D341Med (cell line): ENCODE measurements at regions not wholly inside any gene's neighbourhood (a gene's known extent, or its start where the extent isn't known, plus 50 kb on each side); places are given as distances from the start of the nearest gene placed in this dataset.

Experiments used
- DNase-seq: peaks from one replicate; pipeline ENCODE4 v3.0.0; 2012; ENCODE audit warnings: low spot score

DNA sequence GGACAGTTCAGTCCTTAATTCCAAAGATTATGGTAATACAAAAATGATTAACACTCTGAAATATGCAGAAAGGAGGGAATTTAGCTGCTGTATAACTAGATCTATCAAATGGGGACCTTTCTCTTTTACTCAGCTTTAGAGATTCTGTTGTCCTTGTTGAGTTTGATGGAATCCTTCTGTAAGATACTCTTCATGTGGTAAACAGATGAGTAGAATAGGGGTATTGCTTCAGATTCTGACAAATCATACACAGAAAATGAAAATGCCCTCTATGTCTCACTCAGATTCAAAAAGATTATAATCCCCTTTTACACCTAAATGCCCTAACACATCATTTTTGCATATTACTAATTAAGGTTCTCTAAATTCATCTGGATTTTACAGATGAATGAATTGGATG, 50.7 kb downstream of the ARHGAP35 start:
- DNase-seq = no peak

DNA sequence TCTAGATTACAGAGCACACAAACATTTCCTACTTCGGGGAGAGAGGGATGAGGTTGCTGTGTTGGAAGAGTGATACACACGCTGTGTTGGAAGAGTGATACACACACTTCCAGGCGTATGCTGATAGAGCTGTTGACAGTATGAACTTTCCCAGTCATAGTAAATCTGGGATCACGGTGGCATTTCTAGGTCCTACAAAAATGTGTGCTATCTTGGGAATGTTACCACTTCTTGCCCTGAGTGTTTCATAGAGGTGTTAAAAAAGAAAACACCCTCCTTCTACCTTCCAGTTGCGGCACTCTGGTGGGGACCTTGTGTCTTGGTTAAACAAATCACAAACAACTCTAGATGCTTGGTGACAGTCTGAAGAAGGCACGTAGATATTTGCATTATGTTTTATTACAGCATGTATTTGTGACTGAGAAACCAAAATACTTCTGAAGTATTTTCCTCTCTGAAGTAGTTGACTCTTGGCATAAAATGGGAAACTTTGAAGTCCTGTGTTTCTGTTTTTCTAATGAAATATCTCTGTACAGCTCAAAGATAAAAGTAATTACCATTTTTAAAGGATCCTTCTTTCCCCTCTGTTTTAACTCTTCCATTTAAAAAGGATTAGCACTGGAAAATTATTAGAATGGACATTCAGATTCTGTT, 52.5 kb downstream of the ARHGAP35 start:
- DNase-seq = no peak

GRCh38 chr19:46913852-46914430, 53.1 kb downstream of the ARHGAP35 start:
- no peak for DNase-seq

- no peak for DNase-seq
Observed at GRCh38 chr19:46915386-46915785, 54.6 kb downstream of the ARHGAP35 start.

GRCh38 chr19:46917002-46917401, 56.2 kb downstream of the ARHGAP35 start:
- no peak for DNase-seq

- no peak for DNase-seq
Observed at GRCh38 chr19:46919324-46919723, 58.5 kb downstream of the ARHGAP35 start.

DNA sequence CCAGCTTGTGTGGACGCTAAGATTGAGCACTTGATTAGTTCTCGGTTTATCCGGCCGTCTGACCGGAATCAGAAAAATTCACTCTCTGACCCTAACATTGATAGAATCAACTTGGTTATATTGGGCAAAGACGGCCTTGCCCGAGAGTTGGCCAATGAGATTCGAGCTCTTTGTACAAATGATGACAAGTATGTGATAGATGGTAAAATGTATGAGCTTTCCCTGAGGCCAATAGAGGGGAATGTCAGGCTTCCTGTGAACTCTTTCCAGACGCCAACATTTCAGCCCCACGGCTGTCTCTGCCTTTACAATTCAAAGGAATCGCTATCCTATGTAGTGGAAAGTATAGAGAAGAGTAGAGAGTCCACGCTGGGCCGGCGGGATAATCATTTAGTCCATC, 59.6 kb downstream of the ARHGAP35 start:
- DNase-seq = no peak

GRCh38 chr19:46921071-46921470, 60.3 kb downstream of the ARHGAP35 start:
- no peak for DNase-seq

GRCh38 chr19:46922465-46922864, 61.7 kb downstream of the ARHGAP35 start:
- DNase-seq = no peak

DNA sequence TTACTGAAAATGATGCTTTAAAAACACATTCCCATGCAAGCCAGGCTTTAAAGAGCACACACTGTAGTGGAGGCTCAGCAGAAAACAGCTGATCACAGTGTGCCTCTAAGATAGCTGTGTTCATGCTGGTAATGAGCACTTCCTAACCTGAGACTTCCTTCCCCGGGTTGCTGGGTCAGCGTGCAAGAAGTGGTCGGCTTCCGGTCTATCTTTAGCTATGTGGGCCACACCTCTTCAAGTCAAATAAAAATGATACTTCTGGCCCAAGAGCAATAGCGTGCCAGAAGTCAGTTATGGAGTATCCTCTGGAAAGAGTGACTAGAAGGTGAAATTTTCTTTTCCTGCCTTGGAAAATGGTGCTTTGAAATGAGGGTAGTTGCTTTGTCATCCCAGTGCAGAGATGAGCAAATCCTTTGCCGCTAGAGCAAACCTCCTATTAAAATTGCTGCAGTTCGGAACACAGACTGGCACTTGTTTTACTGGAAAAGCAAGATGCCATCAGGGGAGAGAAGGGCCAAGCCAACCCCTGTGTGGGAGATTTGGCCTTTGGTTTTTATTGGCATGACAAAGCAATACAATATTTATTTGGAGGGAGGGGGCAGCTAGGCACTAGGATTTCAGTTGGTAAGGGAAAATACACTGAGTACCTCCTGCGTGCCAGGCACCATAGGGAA, 64.2 kb downstream of the ARHGAP35 start:
- no peak for DNase-seq

DNA sequence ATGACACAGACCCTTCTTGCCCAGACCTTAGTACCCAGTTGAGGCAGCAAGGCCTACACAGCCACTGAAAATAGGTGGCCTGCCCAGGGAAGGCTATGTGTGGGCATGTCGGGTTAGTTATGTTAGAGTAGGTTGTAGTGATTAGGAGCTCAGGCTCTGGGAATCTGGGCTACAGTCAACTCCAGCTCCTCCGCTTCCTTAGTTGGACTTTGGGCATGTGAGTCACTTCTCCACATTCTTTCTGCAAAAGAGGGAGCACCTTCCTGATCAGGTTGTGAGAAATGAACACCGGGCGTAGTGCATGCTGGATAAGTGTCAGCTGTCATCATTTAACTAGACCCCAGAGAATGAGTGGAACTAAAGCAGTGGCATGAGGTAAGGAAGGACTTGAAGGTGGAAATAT, 64.8 kb downstream of the ARHGAP35 start:
- DNase-seq = no peak

DNA sequence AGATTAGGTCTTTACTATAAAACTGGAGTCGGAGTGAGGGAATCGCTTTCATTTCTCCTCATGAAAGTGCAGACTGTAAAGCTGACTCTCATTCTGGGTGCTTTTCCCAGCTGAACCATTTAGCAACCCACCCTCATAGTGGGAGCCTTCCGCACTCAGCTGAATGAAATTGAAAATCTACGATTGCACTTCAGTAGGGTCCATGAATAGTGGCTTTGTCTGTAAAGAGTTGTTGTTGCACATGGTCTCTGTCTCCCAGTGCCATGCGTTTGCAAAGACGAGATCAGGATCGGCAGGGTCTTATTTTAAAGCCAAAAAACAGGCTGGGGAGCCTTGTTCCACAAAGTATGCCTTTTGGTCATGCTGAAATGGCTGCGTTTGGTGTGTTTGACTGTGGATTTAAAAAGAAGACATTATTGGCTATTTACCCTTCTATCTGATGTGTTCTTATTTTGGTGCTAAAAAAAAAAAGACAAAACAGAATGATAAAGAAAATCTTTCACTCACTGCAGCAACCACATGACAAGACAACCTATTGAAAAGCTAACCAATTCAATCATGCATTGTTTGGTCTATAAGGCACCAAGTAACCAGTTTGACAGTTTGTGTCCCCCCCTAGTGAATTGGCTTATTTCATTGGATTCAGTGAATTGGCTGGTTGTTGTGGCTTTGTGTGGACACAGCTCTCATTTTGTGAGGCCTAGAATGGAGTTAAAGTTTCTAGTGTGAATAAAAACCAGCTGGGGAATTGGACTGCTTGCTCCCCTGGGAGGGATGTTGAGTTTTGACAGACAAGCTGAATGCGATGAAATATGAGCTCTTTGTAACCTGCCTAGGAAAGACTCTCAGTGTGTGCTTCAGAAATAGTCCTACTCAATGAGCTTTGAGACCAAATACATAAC, 65.6 kb downstream of the ARHGAP35 start:
- no peak for DNase-seq

- no peak for DNase-seq
Observed at GRCh38 chr19:46927106-46927505, 66.3 kb downstream of the ARHGAP35 start.

DNA sequence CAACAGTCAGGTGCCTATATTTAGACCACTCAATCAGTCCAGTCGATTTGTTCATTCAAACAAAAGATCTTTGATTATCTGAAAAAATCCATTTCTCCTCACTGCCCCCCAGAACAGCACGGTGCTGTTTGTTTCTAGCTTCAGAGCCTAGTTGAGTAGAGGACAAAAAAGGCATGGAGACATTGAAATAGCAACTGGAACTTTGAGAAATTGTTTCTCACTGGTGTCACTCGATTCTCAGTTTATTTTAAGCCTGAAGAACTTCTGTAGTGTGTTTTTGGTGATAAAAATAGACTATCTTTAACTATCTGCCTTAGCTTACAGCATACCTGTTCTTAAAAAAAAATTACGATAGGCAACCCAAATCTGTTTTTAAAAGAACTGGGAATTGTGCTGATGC, 67.1 kb downstream of the ARHGAP35 start:
- no peak for DNase-seq

GRCh38 chr19:46928951-46929350, 68.2 kb downstream of the ARHGAP35 start:
- DNase-seq = no peak

DNA sequence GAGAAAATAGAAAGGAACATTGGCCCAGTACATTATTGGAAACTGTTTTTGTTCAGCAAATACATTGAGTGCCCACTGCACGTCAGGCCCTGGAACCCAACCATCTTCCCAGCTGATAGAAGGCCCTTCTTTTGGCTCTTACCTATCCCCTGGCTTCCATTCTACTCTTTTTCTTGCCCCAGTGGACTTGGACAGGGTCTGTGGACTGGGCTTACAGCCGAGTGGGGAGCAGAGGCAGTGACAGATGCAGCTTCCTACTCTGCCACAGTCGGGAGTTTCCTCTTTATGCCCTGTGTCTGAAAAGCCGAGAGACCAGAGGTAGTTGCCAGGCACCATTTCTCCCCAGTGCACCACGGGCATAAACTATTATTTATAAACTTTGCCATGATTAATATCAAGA, 70.4 kb downstream of the ARHGAP35 start:
- DNase-seq = no peak

DNA sequence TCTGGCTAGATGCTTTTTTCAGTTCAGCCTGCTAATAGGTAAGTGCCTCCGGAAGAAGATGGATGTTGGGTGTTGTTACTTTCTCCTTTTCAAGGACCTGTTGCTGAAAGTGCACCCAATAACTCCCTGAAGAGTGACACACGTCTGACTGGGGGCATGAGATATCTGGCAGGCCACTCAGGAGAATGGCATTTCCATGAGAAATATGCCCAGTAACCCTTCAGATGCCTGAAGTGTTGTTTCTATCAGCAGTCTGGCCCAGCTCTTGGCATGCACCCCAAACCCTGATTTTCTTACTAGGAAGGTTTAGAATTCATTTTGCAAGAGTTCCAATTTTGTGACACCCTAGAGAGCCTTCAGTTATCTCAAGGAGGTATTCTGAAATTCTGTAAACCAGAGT, 71.5 kb downstream of the ARHGAP35 start:
- no peak for DNase-seq

DNA sequence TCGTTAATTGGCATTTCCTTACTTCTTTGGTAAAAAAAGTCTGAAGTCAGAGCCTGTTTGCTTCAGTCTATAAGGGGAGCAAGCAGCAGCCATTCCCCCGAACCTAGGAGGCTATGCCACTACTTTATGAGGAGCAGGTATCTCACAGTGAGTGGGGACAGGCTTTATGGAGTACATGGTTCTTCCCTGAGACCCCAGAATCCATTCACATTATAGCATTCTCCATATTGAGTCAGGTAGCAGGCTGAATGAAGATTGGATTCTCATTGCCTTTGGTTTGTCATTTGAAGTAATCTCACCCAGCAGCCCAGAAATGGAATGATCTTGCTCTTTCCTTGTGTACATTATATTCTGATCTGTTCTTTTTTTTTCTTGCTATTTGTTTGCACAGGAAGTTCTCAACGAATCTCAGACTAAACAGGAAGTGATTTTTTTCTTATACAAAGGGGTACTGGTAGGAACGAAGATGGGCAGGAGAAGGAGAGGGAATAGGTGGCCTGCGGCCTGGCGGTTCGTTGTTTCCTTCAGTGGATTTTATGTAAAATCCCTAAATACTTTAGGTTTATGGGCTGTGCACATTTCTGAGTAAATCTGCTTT, 74.4 kb downstream of the ARHGAP35 start:
- no peak for DNase-seq

GRCh38 chr19:46943150-46943946, 76.3 kb upstream of the NPAS1 start:
- DNase-seq = no peak

- no peak for DNase-seq
Observed at GRCh38 chr19:46944123-46944748, 75.4 kb upstream of the NPAS1 start.
